ENCODE measurements at regions not wholly inside any gene's neighbourhood (a gene's known extent, or its start where the extent isn't known, plus 50 kb on each side); places are given as distances from the start of the nearest gene placed in this dataset.
"Not testable (repeated sequence)": the region's sequence is repeated elsewhere in the genome, so short reads cannot be mapped to it uniquely, and the experiment has no call there.

DNA sequence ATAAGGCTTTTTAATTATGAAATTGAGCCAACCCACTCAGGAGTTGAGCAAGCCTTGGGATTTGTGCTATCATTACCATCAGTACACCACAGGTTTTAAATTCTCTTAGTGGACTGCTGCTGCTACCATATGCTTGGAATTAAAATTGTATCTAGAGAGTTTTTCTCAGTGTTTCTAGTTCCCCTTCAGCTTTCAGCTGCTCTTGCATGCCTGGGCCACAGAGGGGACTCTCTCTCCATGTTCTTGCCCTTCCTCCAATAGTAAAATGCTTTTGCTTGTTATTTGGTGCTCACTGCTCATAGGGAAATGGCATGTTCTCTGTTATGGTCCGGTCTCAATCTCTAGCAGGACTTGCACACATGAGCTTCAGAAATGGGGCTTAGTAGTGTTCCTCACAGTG lies 101.9 kb downstream of the IGSF1 start:
- dilution Hi-C loops (cut with MboI; ENCODE audit: extremely low pct_ligation_motif_present, low sequenced_read_pairs): no loop called here
- Histone ChIP-seq H3K9me3 (replicated peaks; ENCODE audit: control insufficient read depth, insufficient read depth, low read length) (no peaks in the 10 kb centered on the region), H3K4me2 (ENCODE audit: insufficient read depth, low read length) (no peak overlapping the region), H3K4me3 (replicated peaks in 1 of 3; ENCODE audit: insufficient read depth in 1 of 3, low read depth in 1 of 3, low read length in 3 of 3) (no peak overlapping the region), H3K27me3 (ENCODE audit: control insufficient read depth in 2 of 2, insufficient read depth in 2 of 2, low read length in 2 of 2) (no peaks in the 10 kb centered on the region), H2AFZ (ENCODE audit: low read depth, low read length) (no peak overlapping the region), H3K4me1 (ENCODE audit: control insufficient read depth, extremely low read depth, insufficient read depth, low read length) (no peaks in the 10 kb centered on the region), H3K36me3 (ENCODE audit: control insufficient read depth in 2 of 2, extremely low read depth in 1 of 2, insufficient read depth in 2 of 2, low read length in 2 of 2) (no peaks in the 10 kb centered on the region), H4K20me1 (replicated peaks; ENCODE audit: control insufficient read depth, extremely low read depth, insufficient read depth, low read length) (no peaks in the 10 kb centered on the region), H3K9me1 (replicated peaks; ENCODE audit: control insufficient read depth, extremely low read depth, insufficient read depth, low read length) (no peaks in the 10 kb centered on the region), H3K9ac (replicated peaks; ENCODE audit: extremely low read depth, insufficient read depth, low read length) (no peak overlapping the region), H3K79me2 (ENCODE audit: control insufficient read depth, insufficient read depth, low read length) (no peaks in the 10 kb centered on the region), H3K27ac (ENCODE audit: insufficient read depth, low read depth, low read length) (no peak overlapping the region)
- BruUV-seq (replicated peaks): no TSS peak
- ChIA-PET CTCF (no interaction called here), POLR2A (no interaction called here)
- FAIRE-seq (no peak), DNase-seq (ENCODE audit: low read depth, low spot score) (no peak)
- intact Hi-C loops (cut with micrococcal nuclease): no loop called here
- TF ChIP-seq POLR2AphosphoS5 (IDR thresholded peaks at IDR 0.05; ENCODE audit: insufficient read depth, low read depth, low read length): no peak

- dilution Hi-C loops (cut with MboI; ENCODE audit: extremely low pct_ligation_motif_present, low sequenced_read_pairs): no loop called here
- no peak overlapping the region for H3K4me3 ChIP-seq (replicated peaks in 1 of 3; ENCODE audit: insufficient read depth in 1 of 3, low read depth in 1 of 3, low read length in 3 of 3)
- intact Hi-C loops (cut with micrococcal nuclease): no loop called here
- no peak overlapping the region for H3K4me2 ChIP-seq (ENCODE audit: insufficient read depth, low read length)
- POLR2A ChIA-PET: no interaction called here
- H3K79me2 ChIP-seq (ENCODE audit: control insufficient read depth, insufficient read depth, low read length): no peaks in the 10 kb centered on the region
- no peaks in the 10 kb centered on the region for H3K27me3 ChIP-seq (ENCODE audit: control insufficient read depth in 2 of 2, insufficient read depth in 2 of 2, low read length in 2 of 2)
- no peaks in the 10 kb centered on the region for H3K4me1 ChIP-seq (ENCODE audit: control insufficient read depth, extremely low read depth, insufficient read depth, low read length)
- no TSS peak for BruUV-seq (replicated peaks)
- no peak for TF ChIP-seq POLR2AphosphoS5 (IDR thresholded peaks at IDR 0.05; ENCODE audit: insufficient read depth, low read depth, low read length)
- no peak for TF ChIP-seq MYC (IDR thresholded peaks at IDR 0.05; ENCODE audit: low read depth, low read length)
- TF ChIP-seq, protein P1, sequence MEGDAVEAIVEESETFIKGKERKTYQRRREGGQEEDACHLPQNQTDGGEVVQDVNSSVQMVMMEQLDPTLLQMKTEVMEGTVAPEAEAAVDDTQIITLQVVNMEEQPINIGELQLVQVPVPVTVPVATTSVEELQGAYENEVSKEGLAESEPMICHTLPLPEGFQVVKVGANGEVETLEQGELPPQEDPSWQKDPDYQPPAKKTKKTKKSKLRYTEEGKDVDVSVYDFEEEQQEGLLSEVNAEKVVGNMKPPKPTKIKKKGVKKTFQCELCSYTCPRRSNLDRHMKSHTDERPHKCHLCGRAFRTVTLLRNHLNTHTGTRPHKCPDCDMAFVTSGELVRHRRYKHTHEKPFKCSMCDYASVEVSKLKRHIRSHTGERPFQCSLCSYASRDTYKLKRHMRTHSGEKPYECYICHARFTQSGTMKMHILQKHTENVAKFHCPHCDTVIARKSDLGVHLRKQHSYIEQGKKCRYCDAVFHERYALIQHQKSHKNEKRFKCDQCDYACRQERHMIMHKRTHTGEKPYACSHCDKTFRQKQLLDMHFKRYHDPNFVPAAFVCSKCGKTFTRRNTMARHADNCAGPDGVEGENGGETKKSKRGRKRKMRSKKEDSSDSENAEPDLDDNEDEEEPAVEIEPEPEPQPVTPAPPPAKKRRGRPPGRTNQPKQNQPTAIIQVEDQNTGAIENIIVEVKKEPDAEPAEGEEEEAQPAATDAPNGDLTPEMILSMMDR (IDR thresholded peaks at IDR 0.05; ENCODE audit: extremely low read depth in 1 of 2, insufficient read depth in 1 of 2, low read depth in 1 of 2, low read length in 2 of 2): no peak
- TF ChIP-seq JUN (IDR thresholded peaks at IDR 0.05; ENCODE audit: borderline replicate concordance, insufficient read depth, insufficient read length, low read depth): no peak
- TF ChIP-seq GATA2 (IDR thresholded peaks at IDR 0.05; ENCODE audit: insufficient read depth, insufficient read length, low read depth, low read length): no peak
- no peak for TF ChIP-seq POLR2A (IDR thresholded peaks at IDR 0.05; ENCODE audit: low read depth, low read length)
- TF ChIP-seq EZH2 (IDR thresholded peaks at IDR 0.05; ENCODE audit: borderline replicate concordance, low read depth, low read length, severe bottlenecking): no peak
- TF ChIP-seq FOS (IDR thresholded peaks at IDR 0.05; ENCODE audit: borderline replicate concordance, insufficient read depth, low read length): no peak
- TF ChIP-seq MAX (IDR thresholded peaks at IDR 0.05; ENCODE audit: insufficient read depth, insufficient read length): no peak
- no peaks in the 10 kb centered on the region for H4K20me1 ChIP-seq (replicated peaks; ENCODE audit: control insufficient read depth, extremely low read depth, insufficient read depth, low read length)
- FAIRE-seq (no peak), DNase-seq (ENCODE audit: low read depth, low spot score) (no peak)
- H3K9me3 ChIP-seq (replicated peaks; ENCODE audit: control insufficient read depth, insufficient read depth, low read length): no peaks in the 10 kb centered on the region
- H3K27ac ChIP-seq (ENCODE audit: insufficient read depth, low read depth, low read length): no peak overlapping the region
- CTCF ChIA-PET: no interaction called here
- no peak overlapping the region for H2AFZ ChIP-seq (ENCODE audit: low read depth, low read length)
- no peak overlapping the region for H3K9ac ChIP-seq (replicated peaks; ENCODE audit: extremely low read depth, insufficient read depth, low read length)
- no peaks in the 10 kb centered on the region for H3K9me1 ChIP-seq (replicated peaks; ENCODE audit: control insufficient read depth, extremely low read depth, insufficient read depth, low read length)
- no peaks in the 10 kb centered on the region for H3K36me3 ChIP-seq (ENCODE audit: control insufficient read depth in 2 of 2, extremely low read depth in 1 of 2, insufficient read depth in 2 of 2, low read length in 2 of 2)
Measured at GRCh38 chrX:131170148-131170547, 112.0 kb downstream of the ARHGAP36 start.

DNA sequence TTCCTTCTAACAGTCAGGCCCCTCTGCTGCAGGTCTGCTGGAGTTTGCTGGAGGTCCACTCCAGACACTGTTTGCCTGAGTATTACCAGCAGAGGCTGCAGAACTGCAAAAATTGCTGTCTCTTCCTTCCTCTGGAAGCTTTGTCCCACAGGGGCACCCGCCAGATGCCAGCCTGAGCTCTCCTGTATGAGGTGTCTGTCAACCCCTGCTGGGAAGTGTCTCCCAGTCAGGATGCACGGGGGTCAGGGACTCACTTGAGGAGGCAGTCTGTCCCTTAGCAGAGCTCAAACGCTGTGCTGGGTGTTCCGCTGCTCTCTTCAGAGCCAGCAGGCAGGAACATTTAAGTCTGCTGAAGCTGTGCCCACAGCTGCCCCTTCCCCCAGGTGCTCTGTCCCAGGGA lies 105.5 kb downstream of the ARHGAP36 start:
- BruUV-seq (replicated peaks); POLR2A ChIA-PET; H2AFZ ChIP-seq (ENCODE audit: low read depth, low read length); CTCF ChIA-PET; H4K20me1 ChIP-seq (replicated peaks; ENCODE audit: control insufficient read depth, extremely low read depth, insufficient read depth, low read length); H3K27me3 ChIP-seq (ENCODE audit: control insufficient read depth in 2 of 2, insufficient read depth in 2 of 2, low read length in 2 of 2); H3K4me2 ChIP-seq (ENCODE audit: insufficient read depth, low read length); H3K79me2 ChIP-seq (ENCODE audit: control insufficient read depth, insufficient read depth, low read length); dilution Hi-C loops (cut with MboI; ENCODE audit: extremely low pct_ligation_motif_present, low sequenced_read_pairs); H3K4me3 ChIP-seq (replicated peaks in 1 of 3; ENCODE audit: insufficient read depth in 1 of 3, low read depth in 1 of 3, low read length in 3 of 3); H3K36me3 ChIP-seq (ENCODE audit: control insufficient read depth in 2 of 2, extremely low read depth in 1 of 2, insufficient read depth in 2 of 2, low read length in 2 of 2); DNase-seq (ENCODE audit: low read depth, low spot score); H3K9ac ChIP-seq (replicated peaks; ENCODE audit: extremely low read depth, insufficient read depth, low read length); intact Hi-C loops (cut with micrococcal nuclease); H3K9me1 ChIP-seq (replicated peaks; ENCODE audit: control insufficient read depth, extremely low read depth, insufficient read depth, low read length); H3K4me1 ChIP-seq (ENCODE audit: control insufficient read depth, extremely low read depth, insufficient read depth, low read length); H3K27ac ChIP-seq (ENCODE audit: insufficient read depth, low read depth, low read length); H3K9me3 ChIP-seq (replicated peaks; ENCODE audit: control insufficient read depth, insufficient read depth, low read length): not testable (repeated sequence)
- FAIRE-seq: peak; percentile 4

All from endothelial cell of umbilical vein (primary cell).